Posterior cingulate gyrus (tissue), 11 donors: ENCODE measurements at regions not wholly inside any gene's neighbourhood (a gene's known extent, or its start where the extent isn't known, plus 50 kb on each side); places are given as distances from the start of the nearest gene placed in this dataset.

ENCODE experiments used
- DNase-seq, 10 donors: peaks; one replicate each; pipeline versions ENCODE4 v3.0.0 to v3.0.0-alpha.2; 2020 to 2021; ENCODE audit warnings: mixed read lengths in 3 of 10
- intact Hi-C: fragments of 100-400 bp; cut with DNase I; formaldehyde crosslinking; loops from one replicate; pipeline ENCODE4 v1.15.1; 2023

DNA sequence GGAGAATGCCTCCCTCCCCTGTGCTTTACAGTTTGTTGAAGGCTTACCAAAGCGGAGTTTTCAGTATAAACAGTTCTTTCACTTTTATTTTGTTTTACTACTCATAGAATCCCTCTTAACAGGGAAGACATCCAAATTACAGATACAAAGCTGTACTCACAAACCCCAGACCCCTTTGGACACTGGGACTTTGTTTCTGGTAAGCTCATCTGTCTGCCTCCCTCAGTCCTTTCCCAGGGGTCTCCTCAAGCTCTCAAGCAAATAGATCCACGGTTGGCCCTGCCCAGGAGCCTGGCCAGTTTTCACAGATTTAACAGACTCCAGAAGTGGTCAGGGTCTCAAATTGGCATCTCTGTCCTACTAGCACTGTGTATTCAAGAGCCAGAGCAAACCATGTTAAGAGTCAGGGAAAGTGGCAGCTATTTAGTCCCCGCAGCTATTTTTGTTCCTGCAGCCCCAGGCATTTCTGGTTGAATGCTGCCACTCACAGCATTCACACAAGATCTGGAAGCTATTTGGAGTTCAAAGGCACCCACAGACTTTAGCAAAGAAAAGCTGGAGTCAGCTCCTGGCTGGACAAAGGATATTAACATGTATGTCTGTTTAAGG is 54.2 kb downstream of the TMEM100 start:
- intact Hi-C loops: no loop called here
- DNase-seq: no peak

DNA sequence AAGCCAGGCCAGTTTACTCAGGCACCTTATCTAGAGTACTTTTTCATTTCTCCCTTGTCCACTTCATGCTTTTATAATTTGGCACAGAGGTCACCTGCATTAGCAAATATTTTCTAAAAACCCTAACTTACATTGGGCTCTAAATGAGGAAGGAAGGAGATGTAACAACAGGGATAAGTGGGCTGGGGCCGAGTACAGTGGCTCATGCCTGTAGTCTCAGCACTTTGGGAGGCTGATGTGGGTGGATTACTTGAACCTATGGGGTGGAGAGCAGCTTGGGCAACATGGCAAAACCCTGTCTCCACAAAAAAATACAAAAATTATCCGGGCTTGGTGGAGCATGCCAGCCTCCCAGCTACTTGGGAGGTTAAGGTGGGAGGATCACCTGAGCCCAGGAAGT is 55.9 kb downstream of the TMEM100 start:
- DNase-seq: no peak
- intact Hi-C loops: no loop called here

DNA sequence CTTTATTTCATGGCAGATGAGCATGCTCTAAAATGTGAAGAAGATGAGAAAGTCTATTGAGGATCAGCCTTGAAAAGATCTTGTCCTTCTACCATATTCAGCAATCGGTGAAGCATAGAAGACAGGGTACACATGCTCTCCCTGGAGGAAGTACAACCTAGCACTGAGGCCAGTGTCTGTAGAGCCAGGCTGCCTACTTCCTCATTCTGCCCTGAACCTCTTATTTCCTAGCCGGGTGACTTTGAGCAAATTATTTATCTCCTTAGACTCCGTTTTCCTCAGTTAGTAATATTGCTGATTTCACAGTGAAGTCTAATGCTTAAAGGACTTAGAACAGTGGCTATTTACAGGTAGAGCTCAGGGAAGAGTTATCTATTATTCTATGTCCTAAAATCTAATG is 58.4 kb downstream of the TMEM100 start:
- intact Hi-C loops: no loop called here
- DNase-seq: no peak

DNA sequence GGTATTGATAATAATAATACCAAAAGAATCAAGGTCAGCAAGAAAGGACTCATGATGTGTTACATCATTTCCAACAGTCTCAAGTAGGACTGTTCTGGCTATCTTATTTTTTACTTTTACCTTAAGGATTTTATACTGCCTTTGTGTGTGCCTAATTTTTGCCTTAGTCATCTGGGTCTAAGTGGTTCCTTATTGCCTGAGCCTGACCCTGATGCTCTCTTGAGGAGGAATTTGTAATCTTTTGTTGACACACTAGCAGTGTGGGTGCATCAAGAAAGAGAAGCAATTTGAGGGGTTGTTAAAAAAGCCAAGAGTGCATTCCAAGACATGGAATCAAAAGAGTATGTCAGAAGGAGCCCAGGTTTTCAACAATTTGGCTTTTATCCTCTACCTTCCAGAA is 59.3 kb downstream of the TMEM100 start:
- intact Hi-C loops: no loop called here
- DNase-seq: no peak

DNA sequence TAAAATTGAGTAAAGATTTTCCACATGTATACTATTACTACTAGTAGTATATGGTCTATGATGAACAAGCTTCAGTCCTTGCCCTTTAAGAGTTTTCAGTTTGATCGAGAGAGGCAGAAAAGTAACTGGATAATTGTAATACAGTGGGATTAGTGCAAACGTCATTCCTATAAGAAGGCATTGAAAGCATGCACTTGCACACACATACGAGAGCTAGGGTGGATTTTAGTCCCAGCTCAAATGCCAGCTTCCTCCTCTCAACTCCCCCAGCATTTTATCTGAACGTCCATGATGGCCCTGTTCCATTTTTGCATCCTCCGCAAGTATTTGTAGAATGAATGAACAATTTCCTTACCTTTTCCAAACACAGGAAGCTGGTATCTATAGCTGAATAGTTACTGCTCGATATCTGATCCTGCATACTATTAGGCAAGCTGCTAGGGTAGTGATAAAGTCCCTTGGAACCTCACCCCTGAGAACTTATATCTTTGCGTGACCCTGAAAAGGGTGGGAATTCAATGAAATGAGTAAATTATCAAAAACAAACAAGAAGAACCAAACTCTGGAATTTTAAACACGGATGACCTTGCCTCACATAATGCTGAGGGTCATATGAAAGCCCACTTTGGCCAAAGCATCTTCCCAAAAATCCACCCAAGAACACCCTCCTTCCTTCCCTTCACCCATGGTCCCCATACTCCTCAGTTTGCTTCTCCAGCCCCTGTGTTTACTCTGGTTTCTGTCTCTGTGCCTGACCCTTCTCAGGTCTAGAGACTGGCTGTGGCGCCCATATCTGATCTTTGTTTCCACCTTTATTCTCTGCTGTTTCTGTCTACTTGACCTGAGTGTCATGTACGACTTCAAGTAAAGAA is 60.5 kb downstream of the TMEM100 start:
- no peak for DNase-seq
- intact Hi-C loops: no loop called here

DNA sequence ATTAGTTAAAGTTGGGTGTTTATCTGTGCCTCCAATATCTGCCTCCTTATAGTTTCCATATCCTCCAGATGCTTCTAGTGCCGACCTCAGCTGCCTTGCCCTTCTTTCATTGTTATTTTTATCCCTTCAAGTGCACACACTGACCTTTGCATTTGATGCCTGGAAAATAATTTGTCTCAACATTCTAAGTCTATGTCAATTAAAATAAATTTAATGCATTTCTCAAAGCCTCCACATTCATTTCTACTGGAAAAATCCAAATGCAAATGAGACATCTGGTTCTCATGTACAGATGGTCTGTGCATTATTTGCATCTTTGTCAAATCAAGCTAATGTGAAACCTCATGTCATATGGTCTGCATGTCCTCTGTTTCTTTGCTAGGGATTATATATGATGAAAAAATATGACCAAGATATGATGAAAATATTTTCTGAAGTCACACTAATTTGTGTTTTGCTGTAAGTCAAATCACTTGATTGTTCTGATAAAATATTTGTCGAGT is 61.4 kb downstream of the TMEM100 start:
- intact Hi-C loops: no loop called here
- DNase-seq: no peak

DNA sequence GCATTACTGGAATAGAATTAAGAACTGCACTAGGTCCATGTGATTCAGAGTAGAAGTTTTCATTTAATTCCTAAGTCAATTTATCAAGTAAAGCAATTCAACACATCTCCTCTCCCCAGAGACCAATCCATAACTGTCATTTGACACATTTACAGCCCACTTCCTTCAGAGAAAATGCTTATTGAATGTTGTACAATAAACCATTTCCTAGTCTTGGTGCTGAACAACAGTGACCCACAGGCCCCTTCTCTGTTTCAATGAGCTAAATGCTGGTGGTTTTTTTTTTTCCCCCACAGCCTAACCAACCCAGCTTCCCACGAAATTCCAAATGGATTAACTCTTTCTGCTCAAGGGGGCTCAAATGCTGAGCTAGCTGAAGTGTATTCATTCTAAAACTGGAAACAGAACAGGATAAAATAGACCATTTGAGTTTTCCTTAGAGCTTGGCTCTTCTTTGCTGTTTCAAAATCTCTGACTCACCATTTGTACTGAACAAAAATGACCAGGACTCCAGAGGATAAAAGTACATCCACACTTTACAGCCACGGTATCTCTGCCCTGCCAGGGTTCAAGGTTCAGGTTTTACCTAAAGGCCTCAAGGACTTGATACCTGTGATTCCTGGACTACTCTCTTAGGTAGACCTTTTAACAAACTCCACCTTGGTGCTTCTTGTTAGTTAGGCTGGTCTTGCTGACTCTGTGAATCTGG is 62.3 kb downstream of the TMEM100 start:
- no peak for DNase-seq
- intact Hi-C loops: no loop called here

DNA sequence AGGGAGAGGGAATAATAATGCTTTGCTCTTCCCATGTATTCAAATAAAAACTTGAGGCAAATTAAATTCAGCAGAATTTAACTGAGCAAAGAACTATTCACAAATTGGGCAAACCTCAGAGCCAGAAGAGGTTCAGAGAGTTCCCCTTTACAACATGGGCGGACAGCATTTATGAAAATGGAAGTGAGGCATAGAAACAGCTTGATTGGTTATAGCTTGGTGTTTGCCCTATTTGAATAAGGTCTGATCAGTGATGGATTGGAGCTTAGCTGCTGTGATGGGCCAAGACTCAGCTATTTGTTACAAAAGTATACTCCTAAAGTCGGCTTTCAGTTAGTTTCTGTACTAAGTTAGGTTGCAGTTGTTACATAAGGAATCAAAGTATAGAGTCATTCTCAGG is 63.0 kb downstream of the TMEM100 start:
- no peak for DNase-seq
- intact Hi-C loops: no loop called here

DNA sequence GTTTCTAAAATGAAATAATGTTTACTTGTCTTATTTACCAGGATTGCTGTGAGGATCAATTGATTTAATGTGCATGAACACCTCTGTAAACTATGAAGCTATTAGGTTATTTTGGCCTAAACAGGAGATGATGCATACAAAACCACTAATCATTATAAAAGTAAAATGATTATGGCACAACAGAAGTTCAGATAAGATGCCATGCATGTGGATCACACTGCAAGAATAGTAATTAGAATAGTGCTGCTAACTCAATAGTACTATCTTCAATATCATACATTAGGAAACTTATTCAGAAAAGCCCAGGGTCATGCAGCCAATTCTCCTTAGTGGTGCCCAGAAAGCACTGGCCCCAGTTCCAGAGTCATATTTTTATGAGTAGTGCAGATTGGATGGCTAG is 66.9 kb downstream of the TMEM100 start:
- no peak for DNase-seq
- intact Hi-C loops: no loop called here

DNA sequence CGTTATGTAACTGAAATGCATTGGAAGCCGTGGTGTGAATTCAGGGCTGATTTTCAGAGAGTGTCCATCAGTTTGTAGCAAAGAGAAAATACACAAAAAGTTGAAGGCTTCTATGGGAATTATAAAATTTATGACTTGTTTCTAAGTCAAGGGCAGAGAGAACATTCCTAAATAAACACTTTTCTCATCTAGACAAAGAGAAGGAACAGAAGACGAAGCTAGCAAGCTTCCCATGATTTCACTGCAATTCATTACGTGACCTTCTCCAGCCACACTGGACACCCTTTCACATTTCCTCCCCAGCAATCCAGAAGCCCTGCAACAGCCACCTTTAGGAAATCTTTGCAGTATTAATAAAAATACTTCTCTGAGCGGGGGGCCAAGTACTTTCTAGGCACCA is 67.8 kb downstream of the TMEM100 start:
- intact Hi-C loops: no loop called here

DNA sequence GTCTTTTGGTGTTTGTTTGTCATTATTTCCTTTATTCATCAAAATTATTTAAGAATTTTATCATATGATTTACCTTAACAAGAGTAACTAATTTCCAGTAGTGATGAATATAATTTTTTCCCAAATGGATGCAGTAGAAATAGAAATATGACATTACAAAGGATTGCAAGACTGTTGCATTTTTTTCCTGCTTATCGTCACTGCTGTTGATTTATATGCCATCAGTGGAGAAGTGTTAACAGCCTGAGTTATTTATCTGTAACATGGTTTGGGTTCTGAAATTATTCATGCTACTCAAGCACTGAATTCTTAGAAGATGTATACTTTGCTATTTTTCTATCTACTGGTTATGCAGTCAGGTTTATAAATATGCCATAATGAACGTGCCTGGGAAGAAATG is 68.6 kb downstream of the TMEM100 start:
- DNase-seq: no peak
- intact Hi-C loops: no loop called here

More for the DNA sequence above, 67.8 kb downstream of the TMEM100 start:
- DNase-seq: no peak

DNA sequence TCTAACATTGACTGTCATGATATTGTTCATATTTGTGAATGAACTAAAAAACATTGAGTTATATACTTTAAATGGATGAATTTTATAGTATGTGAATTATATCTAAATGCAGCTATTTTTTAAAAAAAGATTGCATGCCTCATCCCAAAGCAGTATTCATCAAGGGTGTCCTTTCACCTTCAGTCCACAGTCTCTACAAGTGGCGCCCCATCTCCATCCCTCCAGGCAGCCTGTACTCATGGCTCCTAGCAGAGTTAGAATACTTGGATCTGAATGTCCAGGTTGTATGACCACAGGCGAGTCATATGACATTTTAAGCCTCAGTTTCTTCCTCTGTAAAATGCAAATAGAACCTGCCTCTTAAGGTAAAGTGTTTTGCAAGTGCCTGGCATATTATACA is 69.8 kb downstream of the TMEM100 start:
- DNase-seq: no peak
- intact Hi-C loops: no loop called here

DNA sequence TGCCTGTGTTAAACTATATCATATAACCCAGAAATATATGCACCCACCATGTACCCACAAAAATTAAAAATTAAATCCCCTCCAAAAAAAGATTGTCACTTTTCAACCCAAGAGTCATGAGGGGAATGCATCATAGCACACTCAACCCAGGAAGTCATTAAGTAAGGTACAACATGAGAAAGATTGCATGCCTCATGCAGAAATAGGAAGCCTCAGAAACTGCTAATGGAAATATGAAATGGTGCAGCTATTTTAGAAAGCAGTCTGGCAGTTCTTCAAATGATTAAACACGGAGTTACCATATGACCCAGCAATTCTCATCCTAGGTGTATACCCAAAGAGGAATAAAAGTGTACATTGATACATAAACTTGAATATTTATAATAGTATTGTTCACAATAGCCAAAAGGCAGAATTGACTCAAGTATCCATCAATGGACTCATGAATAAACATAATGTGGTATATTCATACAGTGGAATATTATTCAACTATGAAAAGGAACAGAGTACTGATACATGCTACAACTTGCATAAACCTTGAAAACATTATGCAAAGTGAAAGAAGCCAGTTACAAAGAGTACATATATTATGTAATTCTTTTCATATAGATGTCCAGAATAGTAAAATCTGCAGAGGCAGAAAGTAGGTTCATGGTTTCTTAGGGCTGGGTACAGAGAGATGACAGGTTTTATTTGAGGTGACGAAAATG is 70.4 kb downstream of the TMEM100 start:
- intact Hi-C loops: no loop called here
- DNase-seq: no peak

DNA sequence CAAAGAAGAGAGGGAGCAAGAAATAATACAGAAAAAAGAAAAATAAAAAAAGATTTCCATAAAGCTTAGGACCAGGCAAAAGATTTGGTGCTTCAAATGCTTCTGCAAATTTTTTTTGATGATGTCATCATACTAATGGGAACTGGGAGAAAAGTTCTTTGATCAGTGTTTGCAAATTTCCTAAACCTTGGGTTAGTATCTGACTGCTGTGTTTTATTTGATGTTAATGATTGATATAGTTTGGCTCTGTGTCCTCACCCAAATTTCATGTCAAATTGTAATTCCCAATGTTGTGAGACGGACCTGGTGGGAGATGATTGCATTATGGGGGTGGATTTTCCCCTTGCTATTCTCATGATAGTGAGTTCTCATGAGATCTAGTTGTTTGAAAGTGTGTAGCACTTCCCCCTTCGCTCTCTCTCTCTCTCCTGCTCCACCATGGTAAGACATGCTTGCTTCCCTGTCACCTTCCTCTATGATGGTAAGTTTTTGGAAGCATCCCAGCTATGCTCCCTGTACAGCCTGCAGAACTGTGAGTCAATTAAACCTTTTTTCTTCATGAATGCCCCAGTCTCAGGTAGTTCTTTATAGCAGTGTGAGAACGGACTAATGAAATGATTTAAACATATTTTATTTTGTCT is 72.6 kb downstream of the TMEM100 start:
- intact Hi-C loops: no loop called here
- no peak for DNase-seq

DNA sequence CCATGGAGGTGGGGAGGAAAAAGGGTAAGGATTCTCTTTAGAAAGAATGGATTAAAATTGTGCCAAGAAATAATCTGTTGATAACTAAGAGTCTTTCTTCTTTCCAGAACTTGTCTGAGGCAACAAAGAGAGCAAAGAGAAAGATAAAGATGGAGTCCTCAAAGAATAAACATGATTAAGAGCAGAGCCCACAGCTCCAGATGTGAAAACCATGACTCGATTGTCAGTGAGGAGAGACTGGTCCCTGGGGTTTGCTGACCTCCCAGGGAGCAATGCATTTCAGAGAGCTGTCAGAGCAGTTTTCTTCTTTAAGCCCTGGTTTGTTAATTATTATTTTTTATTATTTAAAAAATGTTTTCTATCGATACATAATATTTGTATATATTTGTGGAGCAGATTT is 74.6 kb downstream of the TMEM100 start:
- no peak for DNase-seq
- intact Hi-C loops: no loop called here

DNA sequence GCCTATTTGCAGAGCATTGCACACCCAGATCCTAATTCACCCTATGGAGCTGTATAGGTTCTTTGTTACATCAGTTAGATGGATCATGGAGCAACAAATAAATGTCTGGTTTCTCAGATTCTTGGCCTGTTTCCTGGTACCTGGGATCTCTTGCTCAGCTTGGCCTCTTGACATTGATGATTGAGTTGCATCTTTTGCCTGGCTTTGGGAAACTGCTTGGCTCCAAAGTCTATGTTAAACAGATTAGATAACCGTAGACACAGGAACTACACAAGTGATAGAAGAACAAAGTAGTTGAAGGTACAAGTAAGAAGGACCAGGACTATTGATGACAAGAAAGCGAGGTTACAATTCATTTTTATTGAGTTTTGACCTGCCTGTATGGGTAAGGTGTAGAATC is 77.3 kb downstream of the TMEM100 start:
- intact Hi-C loops: no loop called here
- no peak for DNase-seq

DNA sequence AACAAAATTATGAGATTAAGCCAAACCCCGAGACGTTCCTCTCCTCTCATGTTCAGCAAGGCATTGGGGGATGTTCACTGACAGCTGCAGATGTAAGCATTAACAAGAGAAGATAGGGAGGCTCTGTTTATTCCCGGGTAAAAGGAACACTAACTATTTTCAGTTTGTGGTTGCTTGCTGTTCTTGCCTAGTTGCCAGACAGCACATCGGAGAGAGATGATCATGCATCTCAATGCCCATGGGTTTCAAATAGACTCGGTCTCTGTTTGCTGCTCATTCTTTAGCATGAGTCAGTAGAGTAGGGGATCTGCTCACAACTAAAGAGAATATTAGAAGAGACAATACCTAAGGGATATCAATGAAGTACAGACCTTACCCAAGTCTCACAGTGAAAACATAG is 78.3 kb downstream of the TMEM100 start:
- intact Hi-C loops: loop anchor here (5.0 kb wide), 1 partner anchor 117 kb away; no protein-coding TSS in a partner anchor
- DNase-seq: no peak

DNA sequence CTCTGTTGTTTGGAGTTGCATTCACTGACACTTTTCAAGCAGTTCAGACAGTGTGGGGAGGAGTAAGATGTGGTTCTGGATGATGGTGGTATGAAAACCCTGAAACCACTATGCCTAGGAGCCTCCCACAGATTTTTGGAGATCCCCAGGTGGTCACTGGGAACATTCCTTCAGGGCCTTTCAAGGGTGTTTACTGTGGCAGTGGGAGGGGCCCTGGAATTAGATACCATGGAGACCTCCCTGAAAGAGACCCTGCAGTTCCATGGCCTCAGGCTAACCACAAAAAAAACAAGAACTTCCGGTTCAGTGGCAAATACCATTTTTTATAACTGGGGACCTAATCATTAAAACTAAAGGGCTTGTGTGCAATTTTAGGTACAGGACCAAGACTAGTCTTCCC is 79.9 kb downstream of the TMEM100 start:
- intact Hi-C loops: loop anchor here (5.0 kb wide), 1 partner anchor 115 kb away; no protein-coding TSS in a partner anchor
- DNase-seq: no peak

DNA sequence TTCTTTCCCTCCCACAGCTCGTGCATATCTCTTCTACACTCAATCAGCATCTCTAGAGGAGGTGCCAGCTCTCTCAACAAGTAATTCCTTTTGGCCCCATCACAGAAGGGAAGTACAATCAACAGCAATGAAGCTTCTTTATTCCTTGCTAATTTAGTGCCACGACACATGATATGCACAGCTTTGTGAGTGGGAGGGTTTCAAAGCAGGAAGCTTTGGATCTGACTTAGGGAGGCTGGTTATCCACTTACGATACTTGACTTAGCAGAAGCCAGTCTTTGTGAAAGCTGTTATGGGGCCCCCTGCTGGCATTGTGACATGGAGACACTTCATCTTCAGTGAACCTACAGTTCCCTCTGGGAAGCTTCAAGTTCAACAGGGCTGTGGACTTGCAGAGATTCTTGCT is 81.0 kb downstream of the TMEM100 start:
- DNase-seq: peak; percentile 17 to 89 (median 51)
- intact Hi-C loops: loop anchor here (5.0 kb wide), 1 partner anchor 114 kb away; no protein-coding TSS in a partner anchor

DNA sequence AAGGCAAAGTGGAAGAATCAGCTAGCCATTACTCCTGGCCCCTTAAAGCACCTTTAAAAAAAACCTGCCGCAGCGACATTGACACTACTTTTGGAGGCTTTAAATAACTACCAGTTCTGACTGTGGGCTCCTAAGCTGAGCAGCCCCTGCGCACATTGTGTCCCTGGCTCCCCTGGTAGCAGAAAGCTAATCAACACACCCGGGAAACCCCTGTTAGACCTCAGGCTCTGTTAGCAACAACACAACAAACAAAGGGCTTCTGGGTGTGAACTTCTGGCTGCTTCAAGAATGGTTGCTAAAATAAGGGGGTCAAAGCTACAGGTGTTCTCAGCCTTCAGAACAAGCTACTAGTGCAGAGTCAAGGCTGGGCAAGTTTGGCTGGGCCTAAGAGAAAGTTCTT is 83.6 kb downstream of the TMEM100 start:
- intact Hi-C loops: no loop called here
- DNase-seq: no peak
